Astrocyte of the cerebellum (primary cell): ENCODE measurements at regions not wholly inside any gene's neighbourhood (a gene's known extent, or its start where the extent isn't known, plus 50 kb on each side); places are given as distances from the start of the nearest gene placed in this dataset.

ENCODE experiments used
- DNase-seq: peaks from one replicate; pipeline ENCODE4 v3.0.0-alpha.2; 2011; ENCODE audit warnings: low read depth
- H3K4me3 ChIP-seq: 2 replicates; pipeline ENCODE4 v1.5.1; 2011; ENCODE audit warnings: mild to moderate bottlenecking, low read depth, low read length, moderate library complexity
- CTCF ChIP-seq: IDR thresholded peaks from 2 replicates; pipeline ENCODE4 v1.5.1; 2012; ENCODE audit warnings: low read length, low read depth, moderate library complexity, mild to moderate bottlenecking; ENCODE audit errors: missing control alignments
- in situ Hi-C: cut with HindIII; loops from 2 replicates; pipeline ENCODE4 v1.10.0; 2017; ENCODE audit warnings: low sequenced_read_pairs

GRCh38 chr10:63901228-63901627, 380.0 kb downstream of the REEP3 start:
- no peak overlapping the region for H3K4me3 ChIP-seq
- no peak for DNase-seq
- in situ Hi-C loops, result no loop called here
- TF ChIP-seq CTCF, result no peak

GRCh38 chr10:63901881-63902280, 380.7 kb downstream of the REEP3 start:
- in situ Hi-C loops, result no loop called here
- no peak overlapping the region for H3K4me3 ChIP-seq
- no peak for DNase-seq
- no peak for TF ChIP-seq CTCF

- no peak for TF ChIP-seq CTCF
- in situ Hi-C loops, result no loop called here
- H3K4me3 ChIP-seq, result no peak overlapping the region
- no peak for DNase-seq
Measured at GRCh38 chr10:63910806-63911205, 389.6 kb downstream of the REEP3 start.

- in situ Hi-C loops, result no loop called here
- DNase-seq, result no peak
- H3K4me3 ChIP-seq, result no peak overlapping the region
- no peak for TF ChIP-seq CTCF
Measured at GRCh38 chr10:63915240-63915639, 394.0 kb downstream of the REEP3 start.

- TF ChIP-seq CTCF, result no peak
- DNase-seq, result no peak
- in situ Hi-C loops, result no loop called here
- no peak overlapping the region for H3K4me3 ChIP-seq
Measured at GRCh38 chr10:63917363-63917762, 396.2 kb downstream of the REEP3 start.

- no peak overlapping the region for H3K4me3 ChIP-seq
- no peak for DNase-seq
- in situ Hi-C loops, result no loop called here
- no peak for TF ChIP-seq CTCF
Measured at GRCh38 chr10:63919575-63920279, 398.5 kb downstream of the REEP3 start.
